ENCODE measurements at regions not wholly inside any gene's neighbourhood (a gene's known extent, or its start where the extent isn't known, plus 50 kb on each side); places are given as distances from the start of the nearest gene placed in this dataset.

DNA sequence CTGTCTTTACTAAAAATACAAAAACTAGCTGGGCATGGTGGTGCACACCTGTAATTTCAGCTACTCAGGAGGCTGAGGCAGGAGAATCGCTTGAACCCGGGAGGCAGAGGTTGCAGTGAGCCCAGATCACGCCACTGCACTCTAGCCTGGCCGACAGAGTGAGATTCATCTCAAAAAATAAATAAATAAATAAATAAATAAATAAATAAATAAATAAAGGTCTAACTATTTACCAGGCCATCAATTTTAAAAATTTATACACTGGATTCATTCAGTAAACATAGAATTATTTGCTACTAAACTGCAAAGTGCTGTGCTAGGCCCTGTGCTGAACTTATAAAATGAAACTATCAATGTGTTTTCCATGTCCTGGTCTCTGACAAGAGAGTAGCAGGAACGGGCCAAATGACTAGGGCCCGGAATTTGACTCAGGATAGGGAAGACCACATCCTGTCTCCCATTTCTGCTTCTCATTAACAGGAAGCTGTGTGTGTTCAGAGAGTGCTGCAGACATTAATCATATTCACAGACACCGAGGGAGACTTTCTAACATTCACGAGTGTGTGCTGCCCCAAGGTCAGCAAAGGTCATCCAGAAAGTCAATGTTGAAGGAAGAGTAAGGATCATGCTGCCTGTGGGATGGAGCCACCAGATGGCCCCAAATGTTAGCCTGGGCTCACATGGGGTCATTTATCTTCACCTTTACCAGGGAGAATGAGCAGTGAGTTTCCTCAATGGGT lies 95.8 kb downstream of the SPP2 start:
- DNase-seq: no peak

DNA sequence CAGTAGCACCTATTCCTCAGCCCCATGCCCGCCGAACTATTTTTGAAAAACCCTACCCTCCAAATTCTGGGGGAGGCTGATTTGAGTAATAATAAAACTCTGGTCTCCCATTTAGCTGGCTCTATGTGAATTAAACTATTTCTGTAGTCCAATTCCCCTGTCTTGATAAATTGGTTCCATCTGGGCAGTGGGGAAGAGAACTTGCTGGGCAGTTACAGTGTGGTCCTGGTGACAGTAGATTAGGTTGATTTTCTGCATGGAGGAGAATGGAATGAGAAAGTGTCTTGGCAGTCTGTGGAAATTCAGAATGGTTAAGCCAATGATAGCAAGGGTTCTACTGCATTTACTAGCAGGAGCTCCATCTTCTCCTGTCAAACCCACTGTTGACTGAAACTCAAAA lies 95.0 kb downstream of the SPP2 start:
- DNase-seq: no peak

DNA sequence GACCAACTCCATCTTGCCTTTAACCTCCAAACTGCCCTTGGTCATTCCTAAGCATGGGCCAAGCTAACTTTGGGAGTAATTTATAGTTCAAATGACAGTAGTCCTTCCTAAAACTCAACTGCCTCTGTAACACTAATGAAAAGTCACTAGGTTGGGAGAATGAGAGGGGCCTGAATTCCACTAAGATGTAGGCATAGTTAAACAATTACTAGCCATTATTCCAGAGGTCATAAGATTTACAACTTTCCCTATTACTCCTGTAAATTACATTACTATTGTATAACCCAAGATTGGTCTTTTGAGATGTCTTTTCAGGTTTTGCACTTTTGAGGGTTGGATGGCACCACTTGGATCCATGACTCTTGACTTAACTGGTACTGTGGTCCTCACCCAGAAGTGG lies 94.6 kb downstream of the SPP2 start:
- DNase-seq: no peak

DNA sequence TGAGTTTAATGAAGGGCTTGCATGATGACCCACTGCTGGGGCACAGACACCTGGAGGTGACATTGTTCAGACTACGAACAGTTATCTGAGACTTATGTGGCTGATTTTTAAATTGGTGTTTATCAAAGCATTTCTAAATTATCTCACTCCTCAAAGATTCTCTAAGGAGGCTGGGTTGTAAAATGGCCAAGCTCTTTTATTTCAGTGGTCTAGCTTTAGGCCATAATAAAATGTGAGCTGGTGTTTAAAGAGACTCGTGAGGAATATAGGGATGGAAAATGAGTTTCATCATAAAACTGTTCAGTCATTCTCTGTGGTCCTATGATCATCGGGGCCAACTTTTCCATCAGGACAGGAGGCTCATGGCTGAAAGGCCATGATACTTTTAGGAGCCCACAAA lies 93.4 kb downstream of the SPP2 start:
- DNase-seq: no peak

DNA sequence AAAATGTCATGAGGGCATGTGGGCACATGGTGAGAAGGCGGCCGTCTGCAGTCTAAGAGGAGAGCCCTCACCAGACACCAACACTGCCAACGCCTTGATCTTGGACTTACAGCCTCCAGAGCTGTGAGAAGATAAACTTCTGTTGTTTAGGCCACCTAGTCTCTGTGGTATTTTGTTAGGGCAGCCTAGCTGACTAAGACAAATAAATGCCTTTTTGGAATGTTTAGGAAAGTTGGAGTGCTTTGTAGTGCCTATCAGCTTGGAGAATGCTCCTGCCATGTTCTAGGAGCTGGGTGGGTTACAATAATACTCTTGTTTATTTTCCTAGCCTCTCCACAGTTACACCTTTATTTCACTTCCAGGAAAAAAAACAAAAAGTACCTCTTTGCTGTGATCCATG lies 92.0 kb downstream of the SPP2 start:
- no peak for DNase-seq

DNA sequence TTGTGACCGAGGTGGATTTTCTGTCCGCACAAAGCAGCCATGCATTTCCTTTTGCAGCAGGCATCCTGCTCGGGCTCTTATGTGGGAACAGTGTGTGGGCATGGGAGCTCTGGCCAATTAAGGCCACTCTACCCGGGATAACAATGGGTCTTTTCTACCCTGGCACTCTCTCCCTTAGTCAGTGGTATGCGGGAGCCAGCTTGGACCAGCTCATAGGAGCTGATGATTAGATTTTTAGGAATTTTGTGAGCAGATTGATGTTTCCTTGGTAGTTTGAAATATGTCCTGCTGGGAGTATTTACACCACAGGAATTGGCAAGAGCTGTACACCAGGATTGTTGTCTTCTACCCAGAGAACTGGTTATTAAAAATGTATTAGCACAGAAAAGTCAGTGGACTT lies 89.3 kb downstream of the SPP2 start:
- DNase-seq: no peak

DNA sequence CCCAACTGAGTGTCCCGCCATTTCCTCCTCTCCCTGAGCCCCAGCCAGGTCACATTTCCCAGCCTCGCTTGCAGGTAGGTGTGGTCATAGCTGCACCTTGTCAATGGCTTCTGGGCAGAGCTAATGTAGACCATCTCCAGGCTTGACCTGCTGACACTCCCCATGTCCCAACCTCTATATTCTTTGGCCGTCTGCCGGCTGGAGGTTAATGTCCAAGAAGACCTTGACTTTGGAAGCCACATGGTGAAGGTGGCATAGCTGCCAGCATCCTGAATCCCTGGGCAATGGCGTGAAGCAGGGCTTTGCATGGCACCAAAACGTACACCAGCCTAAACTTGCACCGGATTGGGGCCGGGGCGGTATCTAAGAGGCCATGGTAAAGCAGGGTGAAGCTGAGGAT lies 88.3 kb downstream of the SPP2 start:
- no peak for DNase-seq

DNA sequence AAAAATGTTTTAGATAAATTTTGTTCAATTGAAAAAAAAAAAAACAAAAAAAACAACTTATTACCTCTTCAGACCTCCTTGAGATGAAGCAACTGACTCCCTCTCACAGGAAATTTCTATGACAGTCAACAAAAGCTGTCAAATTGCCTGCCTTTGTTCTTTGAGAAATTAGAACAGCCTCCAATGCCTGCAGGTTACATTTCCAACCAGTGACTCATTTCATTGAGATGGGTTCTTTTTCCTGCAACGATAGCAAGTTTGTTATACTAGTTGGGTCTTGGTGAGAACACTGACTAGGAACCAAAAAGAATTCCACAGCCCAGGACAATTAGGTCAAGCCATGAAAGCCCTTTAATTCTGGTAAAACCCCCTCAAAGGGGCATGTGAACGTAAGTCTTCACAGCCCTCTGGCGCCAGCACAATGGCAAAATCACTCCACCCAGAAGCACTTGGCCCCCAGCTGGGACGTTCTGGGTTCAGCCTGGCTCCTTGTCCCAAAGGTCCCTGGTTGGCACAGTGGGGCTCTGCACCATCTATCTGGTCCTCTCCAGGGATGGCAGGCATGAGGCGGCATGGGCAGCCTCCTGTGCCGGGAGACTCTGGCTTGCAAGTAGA lies 87.0 kb downstream of the SPP2 start:
- no peak for DNase-seq

DNA sequence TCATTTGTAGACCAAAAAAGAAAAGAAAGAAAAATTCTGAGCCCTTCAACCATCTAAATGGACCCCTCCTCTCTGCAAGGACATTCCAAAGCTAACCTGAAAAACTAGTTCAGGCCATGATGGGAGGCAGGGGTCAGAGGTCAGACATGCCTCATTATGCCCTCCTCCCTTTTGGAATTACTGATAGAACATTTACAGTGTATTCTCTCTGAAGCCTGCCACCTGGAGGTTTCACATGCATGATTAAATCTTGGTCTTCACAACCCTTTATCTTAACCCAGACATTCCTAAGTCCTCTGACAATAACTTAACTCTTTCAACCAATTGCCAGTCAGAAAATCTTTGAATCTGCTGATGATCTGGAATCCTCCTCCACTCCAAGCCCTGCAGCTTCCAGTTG lies 86.0 kb downstream of the SPP2 start:
- DNase-seq: no peak

DNA sequence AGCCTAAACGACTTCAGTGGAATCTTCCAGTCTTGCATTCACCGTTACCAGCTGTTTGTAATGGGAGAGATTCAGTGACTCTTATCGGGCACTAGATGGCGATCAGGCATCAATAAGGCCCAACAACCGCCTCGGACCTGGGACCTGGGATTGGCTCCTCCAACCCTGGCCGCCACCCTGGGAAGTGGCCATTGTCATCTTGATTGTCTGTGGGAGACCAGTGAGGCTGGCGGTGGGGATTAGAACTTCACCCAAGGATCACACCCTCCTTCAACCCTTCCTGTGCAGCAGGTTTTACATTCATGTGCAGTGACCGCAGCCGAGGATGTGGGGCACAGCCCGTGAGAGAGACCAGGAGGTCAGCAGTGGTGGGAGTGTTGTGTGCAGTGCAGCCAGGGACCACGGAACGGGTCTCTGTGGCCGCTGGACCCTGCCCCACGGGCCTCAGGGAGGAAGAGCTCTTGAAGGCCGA lies 85.3 kb downstream of the SPP2 start:
- peak; percentile 14 to 34 for DNase-seq

DNA sequence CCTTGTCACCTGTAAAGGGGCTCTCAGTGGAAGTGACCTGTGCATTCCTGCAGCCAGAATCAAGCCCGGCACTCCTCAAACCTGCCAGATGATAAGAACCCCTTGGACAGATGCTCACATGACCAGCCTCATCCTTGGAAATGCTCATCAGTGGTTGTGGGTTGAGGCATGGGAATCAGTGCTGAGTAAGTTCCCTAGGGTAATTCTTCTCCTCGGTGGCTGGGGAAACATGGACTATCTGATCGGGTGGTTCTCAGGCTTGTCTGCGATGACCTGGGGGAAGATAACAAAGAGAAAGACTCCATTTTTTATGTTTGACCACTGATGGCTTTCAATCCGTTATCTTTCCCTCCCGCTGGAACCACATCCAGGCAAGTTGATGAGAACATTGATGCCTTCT lies 84.0 kb downstream of the SPP2 start:
- DNase-seq: no peak

DNA sequence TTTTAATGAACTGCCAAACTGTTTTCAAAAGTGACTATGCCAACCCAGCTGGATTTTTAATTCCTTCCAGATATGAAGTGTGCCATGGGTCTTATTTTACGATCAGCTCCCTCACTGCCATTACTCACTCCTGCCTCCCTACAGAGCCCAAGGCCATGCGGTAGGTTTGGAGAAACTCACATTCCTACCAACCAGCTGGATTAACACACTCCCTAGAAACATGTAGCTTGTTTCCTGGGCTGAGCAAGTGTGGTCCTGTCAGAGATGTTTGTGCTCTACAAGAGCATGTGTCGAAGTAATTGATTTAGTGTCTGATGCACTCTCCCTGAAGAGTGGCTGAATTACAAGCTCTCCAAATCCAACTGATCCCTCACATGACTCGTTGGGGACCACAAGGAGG lies 82.5 kb downstream of the SPP2 start:
- DNase-seq: no peak

DNA sequence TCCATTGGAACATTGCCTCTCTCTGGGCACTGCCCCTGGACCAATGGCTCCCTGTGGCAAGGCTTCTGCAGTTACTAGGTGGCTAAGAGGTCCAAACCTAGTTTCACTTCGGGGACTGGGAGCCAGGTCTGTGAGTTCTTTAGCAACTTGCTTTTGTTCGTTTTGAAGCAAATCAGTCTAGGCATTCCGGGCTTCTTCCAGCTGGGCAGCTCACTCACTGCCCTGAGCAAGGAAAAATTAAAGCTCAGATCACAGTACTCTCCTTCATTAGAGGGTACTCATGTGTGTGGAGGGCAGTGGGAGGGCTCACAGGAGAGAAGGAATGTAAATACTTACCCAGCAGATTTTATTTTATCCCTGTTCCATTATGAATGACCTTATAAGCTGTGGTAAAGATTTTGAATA lies 80.3 kb downstream of the SPP2 start:
- DNase-seq: no peak

DNA sequence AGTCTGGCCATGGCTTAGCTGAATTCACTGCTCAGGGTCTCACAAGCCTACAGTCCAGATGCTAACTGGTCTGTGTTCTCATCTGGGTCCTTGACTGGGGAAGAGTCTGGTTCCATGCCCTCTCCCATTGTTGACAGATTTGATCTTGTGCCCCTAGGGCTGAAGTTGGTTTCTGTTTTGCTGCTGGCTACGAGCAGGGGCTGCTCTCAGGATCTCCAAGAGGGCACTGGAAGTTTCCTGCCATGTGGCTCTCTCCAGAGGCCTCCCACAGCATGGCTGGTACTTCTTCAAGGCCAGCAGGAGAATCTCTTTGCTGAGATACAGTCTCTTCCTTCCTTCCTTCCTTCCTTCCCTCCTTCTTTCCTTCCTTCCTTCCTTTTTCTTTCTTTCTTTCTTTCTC lies 78.1 kb downstream of the SPP2 start:
- DNase-seq: no peak
